GM23248 (cell line): ENCODE measurements at regions not wholly inside any gene's neighbourhood (a gene's known extent, or its start where the extent isn't known, plus 50 kb on each side); places are given as distances from the start of the nearest gene placed in this dataset.

ENCODE experiments used
- DNase-seq: peaks from one replicate; pipeline ENCODE4 v3.0.0-alpha.2; 2015
- H2AFZ ChIP-seq: fragments of 200-600 bp; sonication (generic); 2 replicates; pipeline ENCODE4 v1.6.1; 2016; ENCODE audit warnings: antibody characterized with exemption
- H3F3A ChIP-seq: fragments of 200-600 bp; sonication (generic); 2 replicates; pipeline ENCODE4 v1.6.1; 2016; ENCODE audit warnings: mild to moderate bottlenecking, antibody characterized with exemption, mixed run types; ENCODE audit not compliant: insufficient read depth
- H3K27ac ChIP-seq: fragments of 200-600 bp; sonication (generic); 2 replicates; pipeline ENCODE4 v1.5.1; 2016; ENCODE audit warnings: mild to moderate bottlenecking
- H3K27me3 ChIP-seq: fragments of 200-600 bp; sonication (generic); replicated peaks from 2 replicates; pipeline ENCODE4 v1.6.1; 2016; ENCODE audit warnings: mild to moderate bottlenecking; ENCODE audit not compliant: insufficient read depth
- H3K36me3 ChIP-seq: fragments of 200-600 bp; sonication (generic); 2 replicates; pipeline ENCODE4 v1.6.1; 2016; ENCODE audit warnings: low read depth, mild to moderate bottlenecking
- H3K4me1 ChIP-seq: fragments of 200-600 bp; sonication (generic); 2 replicates; pipeline ENCODE4 v1.6.1; 2016; ENCODE audit warnings: mild to moderate bottlenecking; ENCODE audit not compliant: insufficient read depth
- H3K4me2 ChIP-seq: fragments of 200-600 bp; sonication (generic); one replicate; pipeline ENCODE4 v1.6.1; 2016; ENCODE audit warnings: mild to moderate bottlenecking; ENCODE audit not compliant: unreplicated experiment
- H3K4me3 ChIP-seq: fragments of 200-600 bp; sonication (generic); 2 replicates; pipeline ENCODE4 v1.5.1; 2016; ENCODE audit warnings: mild to moderate bottlenecking
- H3K79me2 ChIP-seq: fragments of 200-600 bp; sonication (generic); 2 replicates; pipeline ENCODE4 v1.6.1; 2016; ENCODE audit warnings: mild to moderate bottlenecking; ENCODE audit not compliant: insufficient read depth
- H3K9ac ChIP-seq: fragments of 200-600 bp; sonication (generic); 2 replicates; pipeline ENCODE4 v1.6.1; 2016; ENCODE audit warnings: mild to moderate bottlenecking
- H3K9me2 ChIP-seq: fragments of 200-600 bp; sonication (generic); 2 replicates; pipeline ENCODE4 v1.6.1; 2016; ENCODE audit warnings: mixed run types, mild to moderate bottlenecking, moderate library complexity; ENCODE audit not compliant: insufficient read depth
- H3K9me3 ChIP-seq: fragments of 200-600 bp; sonication (generic); one replicate; pipeline ENCODE4 v1.6.1; 2017; ENCODE audit warnings: low read depth
- H4K20me1 ChIP-seq: fragments of 200-600 bp; sonication (generic); 2 replicates; pipeline ENCODE4 v1.6.0; 2016; ENCODE audit not compliant: insufficient read depth
- EZH2 ChIP-seq: fragments of 200-600 bp; sonication (generic); IDR thresholded peaks from 2 replicates; pipeline ENCODE4 v1.6.1; 2018; ENCODE audit warnings: antibody characterized with exemption, mild to moderate bottlenecking; ENCODE audit not compliant: insufficient read depth, poor library complexity, severe bottlenecking
- EZH2phosphoT487 ChIP-seq: fragments of 200-600 bp; sonication (generic); IDR thresholded peaks from 2 replicates; pipeline ENCODE4 v1.6.1; 2018; ENCODE audit warnings: antibody characterized with exemption, moderate library complexity, mild to moderate bottlenecking, low read depth; ENCODE audit not compliant: insufficient read depth
- WGBS, 2 experiments: methylation state at CpG; one replicate each; pipeline ENCODE4 v1.1.6; 2015 to 2017; ENCODE audit warnings: low lambda C conversion rate in 2 of 2, low coverage in 1 of 2; ENCODE audit errors: missing lambda C conversion rate in 2 of 2; 5-methylcytosine and 5-hydroxymethylcytosine counted together
- in situ Hi-C: fragments of 300-500 bp; cut with MboI; formaldehyde crosslinking; loops from 2 replicates; pipeline ENCODE4 v1.15.0; 2020

GRCh38 chr4:12126474-12126873 lies 697.8 kb upstream of the HS3ST1 start:
- no peak for DNase-seq
- in situ Hi-C loops: no loop called here
- no peak overlapping the region for H2AFZ ChIP-seq
- 2 to 8% methylated on average over 2 of the region's 2 CpGs for WGBS, 2 experiments
- H3K9ac ChIP-seq: no peak overlapping the region
- no peak overlapping the region for H3K27ac ChIP-seq
- H4K20me1 ChIP-seq: no peaks in the 10 kb centered on the region
- no peaks in the 10 kb centered on the region for H3F3A ChIP-seq
- H3K4me1 ChIP-seq: no peaks in the 10 kb centered on the region
- TF ChIP-seq EZH2 (no peak), EZH2phosphoT487 (no peak)
- H3K36me3 ChIP-seq: no peaks in the 10 kb centered on the region
- no peaks in the 10 kb centered on the region for H3K79me2 ChIP-seq
- no peaks in the 10 kb centered on the region for H3K27me3 ChIP-seq
- no peak overlapping the region for H3K4me2 ChIP-seq
- H3K4me3 ChIP-seq: no peak overlapping the region
- H3K9me2 ChIP-seq: no peaks in the 10 kb centered on the region
- H3K9me3 ChIP-seq: no peaks in the 10 kb centered on the region

- H2AFZ ChIP-seq: no peak overlapping the region
- H3K27ac ChIP-seq: no peak overlapping the region
- H3K4me3 ChIP-seq: no peak overlapping the region
- no peak for TF ChIP-seq EZH2phosphoT487
- TF ChIP-seq EZH2: no peak
- in situ Hi-C loops: no loop called here
- no peak overlapping the region for H3K4me2 ChIP-seq
- no peaks in the 10 kb centered on the region for H3K4me1 ChIP-seq
- H3K36me3 ChIP-seq: no peaks in the 10 kb centered on the region
- no peaks in the 10 kb centered on the region for H3F3A ChIP-seq
- no peak overlapping the region for H3K9ac ChIP-seq
- no peaks in the 10 kb centered on the region for H3K27me3 ChIP-seq
- no peaks in the 10 kb centered on the region for H3K9me3 ChIP-seq
- WGBS, 2 experiments: 0 to 6% methylated on average over 1 of the region's 1 CpG
- no peaks in the 10 kb centered on the region for H3K9me2 ChIP-seq
- no peak for DNase-seq
- H4K20me1 ChIP-seq: no peaks in the 10 kb centered on the region
- H3K79me2 ChIP-seq: no peaks in the 10 kb centered on the region
Observed at GRCh38 chr4:12124138-12124537, 695.4 kb upstream of the HS3ST1 start.

- H3K9me3 ChIP-seq: no peaks in the 10 kb centered on the region
- in situ Hi-C loops: no loop called here
- no peaks in the 10 kb centered on the region for H3K36me3 ChIP-seq
Observed at GRCh38 chr4:12123707-12124106, 695.0 kb upstream of the HS3ST1 start.

GRCh38 chr4:12122316-12122715 lies 693.6 kb upstream of the HS3ST1 start:
- no peaks in the 10 kb centered on the region for H3K9me3 ChIP-seq
- no peaks in the 10 kb centered on the region for H4K20me1 ChIP-seq
- no peak overlapping the region for H2AFZ ChIP-seq
- H3K4me3 ChIP-seq: no peak overlapping the region
- DNase-seq: no peak
- H3K79me2 ChIP-seq: no peaks in the 10 kb centered on the region
- no peaks in the 10 kb centered on the region for H3K27me3 ChIP-seq
- in situ Hi-C loops: no loop called here
- 3 to 16% methylated on average over 2 of the region's 2 CpGs for WGBS, 2 experiments
- H3K36me3 ChIP-seq: no peaks in the 10 kb centered on the region
- no peak for TF ChIP-seq EZH2phosphoT487
- no peak for TF ChIP-seq EZH2
- H3K9me2 ChIP-seq: no peaks in the 10 kb centered on the region
- H3K9ac ChIP-seq: no peak overlapping the region
- H3K4me2 ChIP-seq: no peak overlapping the region
- no peaks in the 10 kb centered on the region for H3F3A ChIP-seq
- no peaks in the 10 kb centered on the region for H3K4me1 ChIP-seq
- no peak overlapping the region for H3K27ac ChIP-seq

More at GRCh38 chr4:12123707-12124106, 695.0 kb upstream of the HS3ST1 start:
- Histone ChIP-seq H3K79me2 (no peaks in the 10 kb centered on the region), H3K4me3 (no peak overlapping the region), H3K27me3 (no peaks in the 10 kb centered on the region), H3F3A (no peaks in the 10 kb centered on the region), H3K27ac (no peak overlapping the region), H3K4me2 (no peak overlapping the region), H4K20me1 (no peaks in the 10 kb centered on the region), H3K9me2 (no peaks in the 10 kb centered on the region), H3K4me1 (no peaks in the 10 kb centered on the region), H2AFZ (no peak overlapping the region), H3K9ac (no peak overlapping the region)
- TF ChIP-seq EZH2: no peak
- no peak for TF ChIP-seq EZH2phosphoT487
- DNase-seq: no peak

GRCh38 chr4:12120968-12121367 lies 692.3 kb upstream of the HS3ST1 start:
- TF ChIP-seq EZH2phosphoT487: no peak
- TF ChIP-seq EZH2: no peak
- WGBS, 2 experiments: 4 to 8% methylated on average over 2 of the region's 2 CpGs
- no peaks in the 10 kb centered on the region for H3K9me2 ChIP-seq
- H2AFZ ChIP-seq: no peak overlapping the region
- no peaks in the 10 kb centered on the region for H3F3A ChIP-seq
- DNase-seq: no peak
- no peak overlapping the region for H3K4me2 ChIP-seq
- no peak overlapping the region for H3K9ac ChIP-seq
- in situ Hi-C loops: no loop called here
- H3K9me3 ChIP-seq: no peaks in the 10 kb centered on the region
- H3K27ac ChIP-seq: no peak overlapping the region
- no peak overlapping the region for H3K4me3 ChIP-seq
- H3K4me1 ChIP-seq: no peaks in the 10 kb centered on the region
- no peaks in the 10 kb centered on the region for H3K79me2 ChIP-seq
- H3K27me3 ChIP-seq: no peaks in the 10 kb centered on the region
- no peaks in the 10 kb centered on the region for H3K36me3 ChIP-seq
- no peaks in the 10 kb centered on the region for H4K20me1 ChIP-seq
